ENCODE measurements at regions not wholly inside any gene's neighbourhood (a gene's known extent, or its start where the extent isn't known, plus 50 kb on each side); places are given as distances from the start of the nearest gene placed in this dataset.

DNA sequence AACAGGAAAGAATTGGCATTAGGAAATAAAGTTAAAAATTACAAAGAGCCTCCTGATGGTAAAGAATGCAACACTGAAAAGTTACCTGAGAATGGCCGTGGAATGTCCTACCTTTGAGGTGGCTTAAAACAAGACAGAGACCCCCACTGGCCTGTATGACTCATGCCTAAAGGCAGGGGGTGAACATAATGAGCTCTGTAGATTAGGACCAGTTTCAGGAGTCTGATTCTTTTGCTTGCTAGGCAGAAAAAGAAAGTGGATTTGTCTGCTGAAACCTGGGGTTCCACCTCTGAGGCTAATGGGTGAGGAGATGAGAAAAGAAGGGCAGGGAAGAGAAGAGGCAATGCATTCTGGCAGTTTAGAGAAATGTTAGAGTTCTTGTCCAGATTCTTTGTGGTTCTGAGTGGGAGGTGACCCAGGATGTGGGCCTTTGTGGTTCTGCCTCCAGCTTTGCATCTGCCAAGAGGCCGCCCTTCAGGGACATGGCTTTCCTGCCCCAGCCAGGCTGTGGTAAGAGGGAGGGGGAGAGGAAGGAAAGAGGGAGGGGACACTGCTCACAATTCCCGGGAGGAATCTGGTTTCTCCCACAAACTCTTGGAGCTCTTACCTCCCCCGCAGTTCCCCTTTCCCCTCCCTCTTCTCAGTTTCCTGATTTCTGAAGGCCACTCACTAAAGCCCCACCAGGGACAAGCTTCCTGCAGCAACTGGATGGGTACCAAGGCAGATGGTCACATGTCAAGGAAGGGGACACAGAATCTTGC is 109.6 kb downstream of the EFNB1 start:
- no peak for TF ChIP-seq JUND (IDR thresholded peaks at IDR 0.05; ENCODE audit: low read depth, low read length)
- TF ChIP-seq POLR2AphosphoS2 (IDR thresholded peaks at IDR 0.05; ENCODE audit: low read depth, low read length), result no peak
- TF ChIP-seq, protein P1, sequence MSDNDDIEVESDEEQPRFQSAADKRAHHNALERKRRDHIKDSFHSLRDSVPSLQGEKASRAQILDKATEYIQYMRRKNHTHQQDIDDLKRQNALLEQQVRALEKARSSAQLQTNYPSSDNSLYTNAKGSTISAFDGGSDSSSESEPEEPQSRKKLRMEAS (IDR thresholded peaks at IDR 0.05; ENCODE audit: low read depth, low read length), result no peak
- no peak for TF ChIP-seq GATAD2B (conservative IDR thresholded peaks at IDR 0.05; ENCODE audit: low read depth)
- no peak for TF ChIP-seq RAD21 (IDR thresholded peaks at IDR 0.05; ENCODE audit: insufficient read depth, low read depth, low read length)
- TF ChIP-seq, protein P2, sequence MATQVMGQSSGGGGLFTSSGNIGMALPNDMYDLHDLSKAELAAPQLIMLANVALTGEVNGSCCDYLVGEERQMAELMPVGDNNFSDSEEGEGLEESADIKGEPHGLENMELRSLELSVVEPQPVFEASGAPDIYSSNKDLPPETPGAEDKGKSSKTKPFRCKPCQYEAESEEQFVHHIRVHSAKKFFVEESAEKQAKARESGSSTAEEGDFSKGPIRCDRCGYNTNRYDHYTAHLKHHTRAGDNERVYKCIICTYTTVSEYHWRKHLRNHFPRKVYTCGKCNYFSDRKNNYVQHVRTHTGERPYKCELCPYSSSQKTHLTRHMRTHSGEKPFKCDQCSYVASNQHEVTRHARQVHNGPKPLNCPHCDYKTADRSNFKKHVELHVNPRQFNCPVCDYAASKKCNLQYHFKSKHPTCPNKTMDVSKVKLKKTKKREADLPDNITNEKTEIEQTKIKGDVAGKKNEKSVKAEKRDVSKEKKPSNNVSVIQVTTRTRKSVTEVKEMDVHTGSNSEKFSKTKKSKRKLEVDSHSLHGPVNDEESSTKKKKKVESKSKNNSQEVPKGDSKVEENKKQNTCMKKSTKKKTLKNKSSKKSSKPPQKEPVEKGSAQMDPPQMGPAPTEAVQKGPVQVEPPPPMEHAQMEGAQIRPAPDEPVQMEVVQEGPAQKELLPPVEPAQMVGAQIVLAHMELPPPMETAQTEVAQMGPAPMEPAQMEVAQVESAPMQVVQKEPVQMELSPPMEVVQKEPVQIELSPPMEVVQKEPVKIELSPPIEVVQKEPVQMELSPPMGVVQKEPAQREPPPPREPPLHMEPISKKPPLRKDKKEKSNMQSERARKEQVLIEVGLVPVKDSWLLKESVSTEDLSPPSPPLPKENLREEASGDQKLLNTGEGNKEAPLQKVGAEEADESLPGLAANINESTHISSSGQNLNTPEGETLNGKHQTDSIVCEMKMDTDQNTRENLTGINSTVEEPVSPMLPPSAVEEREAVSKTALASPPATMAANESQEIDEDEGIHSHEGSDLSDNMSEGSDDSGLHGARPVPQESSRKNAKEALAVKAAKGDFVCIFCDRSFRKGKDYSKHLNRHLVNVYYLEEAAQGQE (IDR thresholded peaks at IDR 0.05; ENCODE audit: low read depth, low read length), result no peak
- TF ChIP-seq, protein P3, sequence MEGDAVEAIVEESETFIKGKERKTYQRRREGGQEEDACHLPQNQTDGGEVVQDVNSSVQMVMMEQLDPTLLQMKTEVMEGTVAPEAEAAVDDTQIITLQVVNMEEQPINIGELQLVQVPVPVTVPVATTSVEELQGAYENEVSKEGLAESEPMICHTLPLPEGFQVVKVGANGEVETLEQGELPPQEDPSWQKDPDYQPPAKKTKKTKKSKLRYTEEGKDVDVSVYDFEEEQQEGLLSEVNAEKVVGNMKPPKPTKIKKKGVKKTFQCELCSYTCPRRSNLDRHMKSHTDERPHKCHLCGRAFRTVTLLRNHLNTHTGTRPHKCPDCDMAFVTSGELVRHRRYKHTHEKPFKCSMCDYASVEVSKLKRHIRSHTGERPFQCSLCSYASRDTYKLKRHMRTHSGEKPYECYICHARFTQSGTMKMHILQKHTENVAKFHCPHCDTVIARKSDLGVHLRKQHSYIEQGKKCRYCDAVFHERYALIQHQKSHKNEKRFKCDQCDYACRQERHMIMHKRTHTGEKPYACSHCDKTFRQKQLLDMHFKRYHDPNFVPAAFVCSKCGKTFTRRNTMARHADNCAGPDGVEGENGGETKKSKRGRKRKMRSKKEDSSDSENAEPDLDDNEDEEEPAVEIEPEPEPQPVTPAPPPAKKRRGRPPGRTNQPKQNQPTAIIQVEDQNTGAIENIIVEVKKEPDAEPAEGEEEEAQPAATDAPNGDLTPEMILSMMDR (IDR thresholded peaks at IDR 0.05 in 2 of 3, conservative IDR thresholded peaks at IDR 0.05 in 1 of 3; ENCODE audit: control insufficient read depth in 2 of 3, extremely low read depth in 1 of 3, insufficient read depth in 1 of 3, low read depth in 3 of 3, low read length in 3 of 3), result no peak
- no peak for TF ChIP-seq NR2F1 (conservative IDR thresholded peaks at IDR 0.05)
- TF ChIP-seq HDAC6 (IDR thresholded peaks at IDR 0.05; ENCODE audit: unreplicated experiment), result no peak
- TF ChIP-seq POLR2A (IDR thresholded peaks at IDR 0.05; ENCODE audit: low read depth, low read length), result no peak
- no peak for TF ChIP-seq CBFB (IDR thresholded peaks at IDR 0.05; ENCODE audit: low read depth)
- TF ChIP-seq ZNF274 (IDR thresholded peaks at IDR 0.05; ENCODE audit: insufficient read depth, insufficient read length), result no peak

All from GM12878 (cell line).